Stromal cell of bone marrow (primary cell): ENCODE measurements at regions not wholly inside any gene's neighbourhood (a gene's known extent, or its start where the extent isn't known, plus 50 kb on each side); places are given as distances from the start of the nearest gene placed in this dataset.

Experiments used
- DNase-seq: peaks from one replicate; pipeline ENCODE4 v3.0.0-alpha.2; 2012; ENCODE audit warnings: low read depth

GRCh38 chr7:22676385-22676784, 50.6 kb upstream of the IL6 start:
- DNase-seq: no peak

DNA sequence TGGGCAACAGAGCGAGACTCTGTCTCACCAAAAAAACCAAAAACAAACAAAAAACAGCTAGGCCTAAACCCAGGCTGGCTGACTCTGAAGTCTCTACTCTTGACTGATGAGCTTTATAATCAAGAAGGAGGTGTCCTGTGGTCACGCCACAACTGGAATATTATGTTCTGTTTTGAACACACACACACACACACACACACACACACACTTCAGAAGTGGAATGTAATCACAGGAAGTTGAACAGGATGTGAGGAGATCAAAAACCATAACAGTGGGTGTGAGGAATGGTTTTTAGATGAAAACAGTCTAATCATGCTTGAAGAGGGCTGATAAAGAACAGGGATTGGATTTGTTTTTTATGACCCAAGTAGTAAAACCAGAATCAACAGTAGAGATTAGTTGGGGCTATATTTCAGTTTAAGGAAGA, 51.1 kb upstream of the IL6 start:
- DNase-seq: no peak

DNA sequence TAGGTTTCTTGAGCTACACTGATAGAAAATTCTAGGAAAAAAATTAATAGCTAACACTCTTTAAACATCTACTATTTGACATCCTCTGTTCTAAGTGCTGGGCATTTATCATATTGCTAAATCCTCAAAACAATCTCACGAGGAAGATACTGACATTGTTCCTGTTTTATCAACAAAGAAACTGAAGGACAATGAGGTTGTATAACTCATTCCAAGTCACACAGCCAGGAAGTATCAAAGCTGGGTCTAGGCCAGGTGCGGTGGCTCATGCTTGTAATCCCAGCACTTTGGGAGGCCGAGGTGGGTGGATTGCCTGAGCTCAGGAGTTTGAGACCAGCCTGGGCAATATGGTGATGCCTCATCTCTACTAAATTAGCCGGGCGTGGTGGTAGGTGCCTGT, 51.6 kb upstream of the IL6 start:
- DNase-seq: no peak

DNA sequence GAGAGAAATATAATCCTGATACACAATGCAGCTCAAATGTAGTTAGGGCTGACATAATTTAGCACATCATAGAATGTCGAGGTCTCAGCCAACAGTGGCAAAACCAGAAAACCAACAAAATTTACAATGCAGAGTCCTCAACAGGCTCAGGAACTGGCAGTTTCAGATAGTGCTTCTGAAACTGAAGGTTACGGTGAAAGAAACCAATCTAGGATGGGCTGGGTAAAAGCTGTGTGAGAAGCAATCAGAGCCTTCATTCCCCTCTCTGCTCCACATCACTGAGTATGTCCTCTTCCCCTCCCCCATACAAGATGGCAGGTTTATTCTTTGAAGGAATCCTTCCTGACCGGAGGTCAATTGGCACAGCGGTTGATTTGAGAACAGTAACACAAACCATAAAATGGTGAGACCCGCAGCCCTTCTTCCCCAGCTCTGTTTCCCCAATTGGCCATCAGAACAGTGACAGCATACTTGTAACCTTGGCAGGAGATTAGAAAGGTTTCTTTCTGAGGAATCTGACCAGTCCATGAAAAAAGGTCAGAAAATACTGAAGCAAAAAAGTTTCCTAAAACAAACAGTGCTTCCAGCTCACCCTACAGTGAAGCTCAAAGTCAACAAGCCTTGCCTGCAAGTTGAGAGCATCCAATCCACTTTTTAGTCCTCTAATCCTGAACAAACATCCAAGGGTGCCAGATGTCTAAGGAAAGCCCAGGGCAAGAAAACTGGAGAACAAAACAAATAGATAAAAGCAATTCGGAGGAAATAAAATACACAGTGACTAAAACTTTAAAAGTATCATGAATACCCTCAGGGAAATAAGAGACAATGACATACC, 53.9 kb upstream of the IL6 start:
- no peak for DNase-seq

GRCh38 chr7:22671177-22671879, 55.7 kb upstream of the IL6 start:
- DNase-seq: no peak

DNA sequence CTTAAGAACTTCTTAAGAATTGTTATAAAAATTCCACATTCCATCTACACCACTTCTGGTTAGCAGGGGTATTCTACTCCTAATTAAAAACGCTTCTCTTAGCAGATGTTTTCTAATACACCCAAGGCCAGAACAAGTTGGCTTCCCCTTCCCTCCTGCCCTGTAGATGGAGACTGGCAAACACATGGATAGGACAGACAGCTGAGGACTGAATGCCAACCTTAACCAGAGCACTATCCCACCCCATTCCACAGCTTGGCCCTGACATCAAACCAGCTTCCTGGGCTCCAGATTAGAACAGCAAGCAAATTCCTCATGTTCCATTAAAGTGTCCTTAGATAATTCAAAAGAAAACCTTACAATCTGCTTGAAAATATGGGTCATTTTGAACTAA, 56.6 kb upstream of the IL6 start:
- DNase-seq: no peak

DNA sequence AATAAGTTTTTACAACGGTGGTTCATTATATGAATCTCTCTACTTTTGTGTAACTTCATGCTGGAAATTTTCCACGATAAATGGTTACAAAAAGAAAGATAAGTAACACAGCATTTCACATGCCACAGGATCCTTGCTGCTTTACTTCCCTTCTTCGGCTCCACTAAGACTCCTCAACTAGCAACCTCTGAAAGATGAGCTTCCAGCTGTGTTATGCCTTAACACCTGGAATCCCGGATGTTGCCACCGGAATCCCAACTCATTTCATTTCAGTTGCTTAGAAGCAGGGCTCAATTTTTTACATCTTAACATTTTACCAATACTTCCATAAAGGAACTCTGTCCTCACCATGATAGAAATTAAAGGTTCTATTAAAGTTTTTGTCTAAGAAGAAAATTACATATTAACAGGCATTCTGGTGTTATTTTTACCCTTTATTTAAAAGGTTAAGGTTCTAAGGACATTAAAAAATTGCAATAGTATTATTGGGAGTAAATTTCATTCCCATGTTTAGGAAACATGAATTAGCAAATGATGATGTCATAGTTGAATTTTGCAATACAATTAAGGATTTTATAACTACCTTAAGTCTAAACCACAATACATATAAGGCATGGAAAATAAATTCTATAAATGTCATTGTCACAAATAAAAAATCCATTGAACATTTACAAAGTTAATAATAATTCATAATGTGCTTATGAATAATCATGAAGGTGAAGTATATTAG, 57.1 kb upstream of the IL6 start:
- no peak for DNase-seq

GRCh38 chr7:22668971-22669401, 58.0 kb upstream of the IL6 start:
- no peak for DNase-seq

DNA sequence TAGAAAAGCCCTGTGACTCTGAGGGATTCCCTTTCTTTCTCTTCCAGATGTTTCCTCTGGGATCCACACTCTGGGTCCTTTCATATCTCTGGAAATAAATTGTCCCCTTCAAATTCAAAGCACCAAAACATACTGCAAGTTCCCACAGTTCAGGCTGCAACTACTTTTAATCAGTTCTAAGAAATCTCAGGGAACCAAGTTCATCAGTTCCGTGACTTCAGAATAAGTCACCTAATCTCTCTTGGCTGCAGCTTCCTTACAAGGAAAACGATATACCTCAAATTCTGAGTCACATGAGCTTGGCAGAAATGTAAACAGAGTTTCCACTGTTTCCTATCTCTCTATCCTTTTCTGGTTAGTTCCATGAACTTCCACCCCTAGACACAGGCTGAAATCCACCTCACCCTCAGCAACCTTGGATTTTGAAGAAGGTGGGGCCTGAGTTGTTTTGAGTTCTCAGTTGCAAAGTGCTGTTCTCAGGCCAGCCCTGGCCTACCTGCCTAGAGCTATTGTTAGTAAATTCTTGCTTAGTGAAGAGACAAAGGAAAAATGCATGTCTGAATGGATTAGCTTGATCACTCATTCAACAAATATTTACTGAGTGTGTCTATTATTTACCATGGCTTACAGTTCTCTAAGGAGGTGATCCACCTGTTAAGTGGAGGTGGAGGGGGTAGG, 59.3 kb upstream of the IL6 start:
- peak; percentile 60 for DNase-seq

GRCh38 chr7:22667187-22667561, 59.8 kb upstream of the IL6 start:
- DNase-seq: no peak

DNA sequence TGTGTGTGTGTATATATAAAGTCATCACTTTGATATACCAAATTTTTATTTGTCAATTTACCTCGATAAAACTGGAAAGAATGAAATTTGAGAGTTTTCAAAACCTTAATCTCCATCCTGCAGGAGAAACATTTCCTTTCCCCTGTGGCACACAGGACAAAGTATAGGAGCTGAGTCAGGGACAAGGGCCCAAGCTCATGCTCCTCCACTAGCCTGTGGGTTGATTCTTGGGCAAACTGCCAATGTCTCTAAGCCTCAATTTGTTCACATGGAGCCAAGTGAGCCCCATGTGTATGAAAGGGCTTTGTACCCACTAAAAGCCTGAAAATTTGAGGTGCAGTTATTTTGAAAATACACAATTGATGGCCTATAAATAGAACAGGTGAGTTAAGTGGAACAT, 60.3 kb upstream of the IL6 start:
- peak; percentile 37 for DNase-seq

- no peak for DNase-seq
Observed at GRCh38 chr7:22665923-22666322, 61.1 kb upstream of the IL6 start.

DNA sequence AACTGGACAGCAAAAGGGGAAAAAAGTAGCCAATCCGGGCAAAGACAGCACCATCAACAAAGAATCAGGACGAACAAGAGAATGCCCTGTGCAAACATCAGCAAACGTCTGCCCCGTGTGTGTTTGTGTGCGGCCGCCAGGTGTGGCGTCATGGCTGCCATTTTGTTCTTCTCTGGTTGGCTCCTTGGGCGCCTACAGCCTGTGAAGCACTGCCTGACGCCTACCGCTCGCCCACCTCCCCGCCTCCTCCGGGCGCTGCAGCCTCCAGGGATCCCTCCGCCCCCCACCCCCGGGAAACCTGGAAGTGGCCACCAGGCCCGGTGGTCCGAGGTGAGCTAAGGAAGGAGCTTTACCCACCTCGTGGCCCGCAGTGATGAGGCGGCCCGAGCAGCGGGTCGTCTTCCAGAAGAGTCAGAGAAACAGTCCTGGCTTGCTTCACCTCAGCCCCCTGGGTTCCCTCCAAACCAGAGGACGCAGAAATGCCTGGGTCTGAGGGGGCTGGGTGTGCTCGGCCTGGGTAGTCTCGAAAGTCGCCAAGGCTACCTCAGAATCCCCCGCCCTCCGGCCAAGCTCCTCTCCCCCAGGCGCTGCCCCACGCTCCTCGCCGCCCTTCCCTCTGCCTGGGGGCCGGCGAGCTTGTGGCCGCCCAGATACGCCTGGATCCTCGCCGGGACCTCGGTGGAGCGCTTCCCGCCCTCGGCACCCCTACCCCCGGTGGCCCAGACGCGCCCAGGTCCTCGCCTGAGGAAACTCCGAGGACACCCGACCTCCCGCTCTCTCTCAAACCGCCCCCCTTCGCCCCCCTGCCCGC, 61.8 kb upstream of the IL6 start:
- no peak for DNase-seq

- no peak for DNase-seq
Observed at GRCh38 chr7:22663721-22664120, 63.3 kb upstream of the IL6 start.

DNA sequence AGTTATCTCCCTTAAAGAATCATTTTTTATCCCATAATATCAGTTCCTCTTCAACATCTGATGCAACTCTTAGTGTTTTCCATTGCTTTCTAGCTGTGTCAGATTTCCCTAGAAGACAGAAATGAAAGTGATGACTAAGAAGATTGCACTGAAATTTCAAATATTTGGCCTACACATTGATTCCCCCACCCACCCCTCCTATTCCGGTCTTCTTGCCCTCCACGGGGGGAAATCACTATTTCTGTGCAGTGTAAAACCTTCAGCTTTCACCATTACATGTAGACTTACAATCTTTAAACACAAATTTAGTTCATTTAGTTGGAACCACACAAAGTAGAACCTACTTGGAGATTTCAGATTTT, 63.7 kb upstream of the IL6 start:
- peak; percentile 55 for DNase-seq

GRCh38 chr7:22662556-22663356, 64.2 kb upstream of the IL6 start:
- DNase-seq: no peak

DNA sequence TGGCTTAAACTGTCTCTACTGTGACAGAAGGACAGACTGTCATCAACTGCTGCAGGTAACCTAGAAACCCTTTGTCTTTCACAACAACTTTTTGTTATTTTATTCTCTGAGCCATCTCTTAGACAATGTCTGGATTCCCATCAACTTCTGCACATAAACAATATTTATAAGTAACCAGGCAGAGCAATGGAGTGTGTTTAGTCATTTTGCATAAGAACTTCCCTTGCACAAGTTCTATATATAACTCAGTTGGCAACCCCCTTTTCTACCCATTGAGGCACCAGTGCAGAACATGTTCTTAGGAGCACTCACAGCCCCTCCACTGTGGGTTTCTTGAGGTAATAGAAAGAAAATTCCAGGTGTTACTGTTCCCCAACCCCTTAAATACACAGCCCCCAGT, 65.0 kb upstream of the IL6 start:
- DNase-seq: no peak

DNA sequence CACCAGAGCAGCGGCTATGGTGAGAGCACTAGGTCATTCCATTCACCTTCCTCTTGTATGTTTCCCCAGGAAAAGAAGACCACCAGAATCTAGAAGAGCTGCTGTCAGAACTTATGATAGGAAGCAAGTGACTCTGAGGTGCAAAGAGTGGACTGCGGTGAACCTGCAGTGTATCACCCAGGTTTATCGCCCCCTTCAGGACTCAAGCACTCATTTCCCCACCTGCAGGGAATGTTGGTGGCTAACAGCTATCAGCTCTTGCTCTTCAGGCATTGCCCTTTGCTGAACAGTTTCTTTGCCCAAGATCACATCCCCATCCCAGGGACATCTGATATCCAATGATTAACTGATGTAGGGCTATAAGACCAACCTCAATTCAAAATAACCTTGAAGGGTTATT, 66.3 kb upstream of the IL6 start:
- DNase-seq: no peak

GRCh38 chr7:22660293-22660692, 66.7 kb upstream of the IL6 start:
- DNase-seq: no peak

DNA sequence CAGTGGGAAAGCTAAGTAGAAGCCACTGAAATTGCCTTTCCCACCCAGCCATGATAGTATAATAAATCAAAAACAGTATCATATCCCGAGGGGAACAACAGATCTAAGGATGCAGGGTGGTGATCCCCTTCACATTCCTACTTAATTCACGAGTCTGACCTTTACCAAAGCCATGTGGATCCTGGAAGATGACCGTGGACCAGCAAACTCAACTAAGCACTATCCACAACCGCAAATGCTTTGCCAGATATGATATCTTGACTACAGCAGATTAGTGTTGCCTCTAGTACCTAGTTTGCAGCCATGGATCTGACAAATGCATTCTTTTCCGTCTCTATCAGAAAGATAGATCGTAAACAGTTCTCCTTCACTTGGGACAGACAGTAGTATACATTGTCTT, 67.3 kb upstream of the IL6 start:
- no peak for DNase-seq

- no peak for DNase-seq
Observed at GRCh38 chr7:22658031-22658430, 69.0 kb upstream of the IL6 start.
